ENCODE measurements at regions not wholly inside any gene's neighbourhood (a gene's known extent, or its start where the extent isn't known, plus 50 kb on each side); places are given as distances from the start of the nearest gene placed in this dataset.

GRCh38 chr7:49245062-49245461 lies 320.7 kb downstream of the CDC14C start:
- intact Hi-C loops (cut with micrococcal nuclease), result no loop called here
- no peak overlapping the region for H3K27ac Mint-ChIP-seq (ENCODE audit: low read depth, unreplicated experiment)
- H3K36me3 Mint-ChIP-seq (ENCODE audit: insufficient read depth, unreplicated experiment), result no peaks in the 10 kb centered on the region
- DNase-seq (ENCODE audit: unreplicated experiment), result no peak
- H3K9me3 Mint-ChIP-seq (ENCODE audit: unreplicated experiment), result no peaks in the 10 kb centered on the region
- no peaks in the 10 kb centered on the region for H3K4me1 Mint-ChIP-seq (ENCODE audit: insufficient read depth, unreplicated experiment)
- CTCF ChIA-PET, result interaction anchor here (0.6 to 0.7 kb wide), 2 partner anchors 17 to 64 kb away, joined by 3 read pairs; no protein-coding TSS in a partner anchor
- peaks cover 81% of the 10 kb centered on the region for H3K27me3 Mint-ChIP-seq (ENCODE audit: insufficient read depth, unreplicated experiment)
- BruUV-seq (replicated peaks), result no TSS peak
- no peak overlapping the region for H3K4me3 Mint-ChIP-seq (ENCODE audit: unreplicated experiment)
- TF ChIP-seq CTCF (IDR thresholded peaks at IDR 0.05; ENCODE audit: unreplicated experiment), result no peak
- POLR2A ChIA-PET, result no interaction called here

GRCh38 chr7:49247759-49248158 lies 323.4 kb downstream of the CDC14C start:
- DNase-seq (ENCODE audit: unreplicated experiment), result no peak
- ChIA-PET CTCF (interaction anchor here (1.0 kb wide), 1 partner anchor 949 kb away, joined by 3 read pairs; no protein-coding TSS in a partner anchor), POLR2A (no interaction called here)
- H3K27ac Mint-ChIP-seq (ENCODE audit: low read depth, unreplicated experiment), result no peak overlapping the region
- intact Hi-C loops (cut with micrococcal nuclease), result no loop called here
- H3K36me3 Mint-ChIP-seq (ENCODE audit: insufficient read depth, unreplicated experiment), result no peaks in the 10 kb centered on the region
- TF ChIP-seq CTCF (IDR thresholded peaks at IDR 0.05; ENCODE audit: unreplicated experiment), result no peak
- H3K9me3 Mint-ChIP-seq (ENCODE audit: unreplicated experiment), result no peaks in the 10 kb centered on the region
- H3K27me3 Mint-ChIP-seq (ENCODE audit: insufficient read depth, unreplicated experiment), result peaks cover 87% of the 10 kb centered on the region
- BruUV-seq (replicated peaks), result no TSS peak
- no peak overlapping the region for H3K4me3 Mint-ChIP-seq (ENCODE audit: unreplicated experiment)
- H3K4me1 Mint-ChIP-seq (ENCODE audit: insufficient read depth, unreplicated experiment), result no peaks in the 10 kb centered on the region

GRCh38 chr7:49255054-49255453 lies 330.7 kb downstream of the CDC14C start:
- H3K4me3 Mint-ChIP-seq (ENCODE audit: unreplicated experiment), result no peak overlapping the region

GRCh38 chr7:49260538-49260937 lies 336.2 kb downstream of the CDC14C start:
- ChIA-PET CTCF (interaction anchor here (0.5 kb wide), 1 partner anchor 351 kb away, joined by 3 read pairs; no protein-coding TSS in a partner anchor), POLR2A (no interaction called here)
- no peaks in the 10 kb centered on the region for H3K4me1 Mint-ChIP-seq (ENCODE audit: insufficient read depth, unreplicated experiment)
- peaks cover 53% of the 10 kb centered on the region for H3K27me3 Mint-ChIP-seq (ENCODE audit: insufficient read depth, unreplicated experiment)
- intact Hi-C loops (cut with micrococcal nuclease), result no loop called here
- no peak for TF ChIP-seq CTCF (IDR thresholded peaks at IDR 0.05; ENCODE audit: unreplicated experiment)
- no peak overlapping the region for H3K4me3 Mint-ChIP-seq (ENCODE audit: unreplicated experiment)
- no peaks in the 10 kb centered on the region for H3K36me3 Mint-ChIP-seq (ENCODE audit: insufficient read depth, unreplicated experiment)
- H3K9me3 Mint-ChIP-seq (ENCODE audit: unreplicated experiment), result no peaks in the 10 kb centered on the region
- no TSS peak for BruUV-seq (replicated peaks)
- H3K27ac Mint-ChIP-seq (ENCODE audit: low read depth, unreplicated experiment), result no peak overlapping the region
- no peak for DNase-seq (ENCODE audit: unreplicated experiment)

More at GRCh38 chr7:49255054-49255453, 330.7 kb downstream of the CDC14C start:
- intact Hi-C loops (cut with micrococcal nuclease), result no loop called here
- no peak for TF ChIP-seq CTCF (IDR thresholded peaks at IDR 0.05; ENCODE audit: unreplicated experiment)
- Mint-ChIP-seq H3K27ac (ENCODE audit: low read depth, unreplicated experiment) (no peak overlapping the region), H3K4me1 (ENCODE audit: insufficient read depth, unreplicated experiment) (peaks cover 3% of the 10 kb centered on the region), H3K27me3 (ENCODE audit: insufficient read depth, unreplicated experiment) (peaks cover 42% of the 10 kb centered on the region), H3K36me3 (ENCODE audit: insufficient read depth, unreplicated experiment) (no peaks in the 10 kb centered on the region), H3K9me3 (ENCODE audit: unreplicated experiment) (no peaks in the 10 kb centered on the region)
- CTCF ChIA-PET, result interaction anchor here (0.6 kb wide), 1 partner anchor 48 kb away, joined by 3 read pairs; no protein-coding TSS in a partner anchor
- no TSS peak for BruUV-seq (replicated peaks)
- no peak for DNase-seq (ENCODE audit: unreplicated experiment)
- POLR2A ChIA-PET, result no interaction called here

All from MCF 10A (cell line).